ENCODE measurements at regions not wholly inside any gene's neighbourhood (a gene's known extent, or its start where the extent isn't known, plus 50 kb on each side); places are given as distances from the start of the nearest gene placed in this dataset.

DNA sequence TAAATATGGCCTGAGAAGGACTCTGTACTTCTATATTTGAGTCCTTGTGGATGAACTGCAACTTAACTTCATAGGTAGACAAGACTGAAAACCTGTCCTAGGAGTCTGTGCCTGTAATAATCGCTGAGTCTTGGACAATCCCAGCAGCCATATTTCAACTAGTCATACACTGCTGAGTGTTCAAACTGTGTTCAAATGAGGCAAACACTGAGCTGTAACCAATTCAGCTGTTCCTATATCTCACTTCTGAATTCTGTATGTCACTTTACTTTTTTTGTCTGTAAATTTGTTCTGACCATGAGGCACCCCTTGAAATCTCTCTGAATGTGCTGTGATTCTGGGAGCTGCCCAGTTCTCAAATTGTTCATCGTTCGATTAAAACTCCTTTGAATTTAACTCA, 72.4 kb downstream of the FOXF2 start:
- TF ChIP-seq, protein P1, sequence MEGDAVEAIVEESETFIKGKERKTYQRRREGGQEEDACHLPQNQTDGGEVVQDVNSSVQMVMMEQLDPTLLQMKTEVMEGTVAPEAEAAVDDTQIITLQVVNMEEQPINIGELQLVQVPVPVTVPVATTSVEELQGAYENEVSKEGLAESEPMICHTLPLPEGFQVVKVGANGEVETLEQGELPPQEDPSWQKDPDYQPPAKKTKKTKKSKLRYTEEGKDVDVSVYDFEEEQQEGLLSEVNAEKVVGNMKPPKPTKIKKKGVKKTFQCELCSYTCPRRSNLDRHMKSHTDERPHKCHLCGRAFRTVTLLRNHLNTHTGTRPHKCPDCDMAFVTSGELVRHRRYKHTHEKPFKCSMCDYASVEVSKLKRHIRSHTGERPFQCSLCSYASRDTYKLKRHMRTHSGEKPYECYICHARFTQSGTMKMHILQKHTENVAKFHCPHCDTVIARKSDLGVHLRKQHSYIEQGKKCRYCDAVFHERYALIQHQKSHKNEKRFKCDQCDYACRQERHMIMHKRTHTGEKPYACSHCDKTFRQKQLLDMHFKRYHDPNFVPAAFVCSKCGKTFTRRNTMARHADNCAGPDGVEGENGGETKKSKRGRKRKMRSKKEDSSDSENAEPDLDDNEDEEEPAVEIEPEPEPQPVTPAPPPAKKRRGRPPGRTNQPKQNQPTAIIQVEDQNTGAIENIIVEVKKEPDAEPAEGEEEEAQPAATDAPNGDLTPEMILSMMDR (IDR thresholded peaks at IDR 0.05), result no peak
- no peak for TF ChIP-seq POLR2A (IDR thresholded peaks at IDR 0.05)

Data from Peyer's patch (tissue), 4 donors.